ENCODE measurements at regions not wholly inside any gene's neighbourhood (a gene's known extent, or its start where the extent isn't known, plus 50 kb on each side); places are given as distances from the start of the nearest gene placed in this dataset.

DNA sequence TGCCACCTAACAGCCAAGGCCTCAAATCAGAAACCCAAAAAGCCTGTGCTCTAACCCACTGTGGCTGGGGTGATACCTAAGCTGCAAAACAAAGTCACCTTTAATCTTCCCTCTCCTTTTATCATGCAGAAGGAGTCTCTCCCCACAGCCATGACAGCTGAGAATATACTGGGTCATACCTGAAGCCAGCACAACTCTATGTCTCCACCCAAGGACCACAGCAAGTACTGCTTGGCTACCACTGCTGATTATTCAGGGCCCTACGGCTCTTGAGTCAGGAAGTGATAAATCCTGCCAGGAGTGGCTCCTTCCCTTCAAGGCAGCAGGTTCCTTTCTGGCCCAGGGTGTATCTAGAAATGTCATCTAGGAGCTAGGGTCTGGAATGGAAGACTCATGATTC lies 151.5 kb upstream of the TOM1L1 start:
- H3K4me3 ChIP-seq (replicated peaks in 1 of 2; ENCODE audit: low read depth in 2 of 2, low read length in 2 of 2) = no peak overlapping the region
- TF ChIP-seq, protein P1, sequence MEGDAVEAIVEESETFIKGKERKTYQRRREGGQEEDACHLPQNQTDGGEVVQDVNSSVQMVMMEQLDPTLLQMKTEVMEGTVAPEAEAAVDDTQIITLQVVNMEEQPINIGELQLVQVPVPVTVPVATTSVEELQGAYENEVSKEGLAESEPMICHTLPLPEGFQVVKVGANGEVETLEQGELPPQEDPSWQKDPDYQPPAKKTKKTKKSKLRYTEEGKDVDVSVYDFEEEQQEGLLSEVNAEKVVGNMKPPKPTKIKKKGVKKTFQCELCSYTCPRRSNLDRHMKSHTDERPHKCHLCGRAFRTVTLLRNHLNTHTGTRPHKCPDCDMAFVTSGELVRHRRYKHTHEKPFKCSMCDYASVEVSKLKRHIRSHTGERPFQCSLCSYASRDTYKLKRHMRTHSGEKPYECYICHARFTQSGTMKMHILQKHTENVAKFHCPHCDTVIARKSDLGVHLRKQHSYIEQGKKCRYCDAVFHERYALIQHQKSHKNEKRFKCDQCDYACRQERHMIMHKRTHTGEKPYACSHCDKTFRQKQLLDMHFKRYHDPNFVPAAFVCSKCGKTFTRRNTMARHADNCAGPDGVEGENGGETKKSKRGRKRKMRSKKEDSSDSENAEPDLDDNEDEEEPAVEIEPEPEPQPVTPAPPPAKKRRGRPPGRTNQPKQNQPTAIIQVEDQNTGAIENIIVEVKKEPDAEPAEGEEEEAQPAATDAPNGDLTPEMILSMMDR (IDR thresholded peaks at IDR 0.05; ENCODE audit: low read depth, low read length) = no peak
- DNase-seq (ENCODE audit: low read depth in 2 of 2) = no peak

DNA sequence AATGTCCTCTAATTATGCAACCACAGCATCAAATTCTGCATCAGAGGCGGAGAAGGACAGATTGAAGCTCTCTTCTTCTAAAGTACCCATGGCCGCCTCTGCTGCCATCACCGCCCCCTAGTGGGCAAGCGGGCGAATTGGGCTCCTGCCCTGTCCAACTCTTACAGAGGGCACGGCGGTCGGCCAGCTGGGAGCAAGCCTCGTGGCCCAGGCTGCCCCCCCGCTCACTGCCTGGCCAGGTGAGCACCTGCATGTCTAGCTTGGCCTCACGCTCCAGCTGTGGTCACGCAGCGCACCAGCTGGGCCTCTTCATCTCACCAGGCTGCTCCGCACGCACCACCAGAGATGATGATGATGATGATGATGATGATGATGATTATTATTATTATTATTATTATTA lies 146.1 kb upstream of the TOM1L1 start:
- no peak for DNase-seq (ENCODE audit: low read depth in 2 of 2)
- no peak overlapping the region for H3K4me3 ChIP-seq (replicated peaks in 1 of 2; ENCODE audit: low read depth in 2 of 2, low read length in 2 of 2)
- TF ChIP-seq, protein P1 (IDR thresholded peaks at IDR 0.05; ENCODE audit: low read depth, low read length) = no peak

DNA sequence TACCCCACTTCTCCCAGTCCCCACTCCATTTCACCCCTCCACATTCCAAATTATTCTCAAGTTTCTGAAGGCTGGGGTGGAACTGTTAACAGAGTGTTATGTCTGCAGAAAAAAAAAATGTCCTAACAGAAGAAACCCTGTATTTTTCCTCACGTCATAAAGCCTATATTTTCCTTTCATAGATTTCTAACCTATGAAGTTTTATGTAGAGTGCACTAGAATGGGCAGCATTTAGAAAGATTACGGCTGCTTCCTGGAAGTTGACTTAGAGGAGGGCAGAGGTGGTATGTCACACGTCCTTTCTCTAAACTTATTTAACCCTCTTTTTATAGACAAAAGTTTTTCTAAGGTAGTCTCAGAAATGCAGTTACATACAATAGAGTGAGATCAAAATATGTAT lies 139.8 kb upstream of the TOM1L1 start:
- no peak overlapping the region for H3K4me3 ChIP-seq (replicated peaks in 1 of 2; ENCODE audit: low read depth in 2 of 2, low read length in 2 of 2)
- no peak for DNase-seq (ENCODE audit: low read depth in 2 of 2)
- TF ChIP-seq, protein P1 (IDR thresholded peaks at IDR 0.05; ENCODE audit: low read depth, low read length) = no peak

DNA sequence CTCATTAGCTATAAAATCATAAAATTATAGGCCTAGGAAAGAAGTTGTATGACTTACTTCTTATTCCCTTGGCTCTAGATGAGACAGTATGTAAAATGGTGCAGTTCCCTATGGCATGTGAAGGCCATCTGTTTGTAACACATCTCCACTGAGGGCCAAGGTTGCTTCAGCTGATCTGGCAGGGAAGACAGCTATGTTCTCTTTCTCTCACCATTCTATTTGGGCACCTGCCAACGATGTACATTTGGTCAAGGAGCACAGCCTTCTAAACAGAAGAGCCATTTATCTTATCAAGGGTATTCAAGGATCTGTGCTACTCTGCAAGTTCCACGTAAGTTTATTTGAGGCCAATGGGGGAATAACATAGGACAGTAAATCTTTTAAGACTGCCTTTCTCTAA lies 129.8 kb upstream of the TOM1L1 start:
- no peak overlapping the region for H3K4me3 ChIP-seq (replicated peaks in 1 of 2; ENCODE audit: low read depth in 2 of 2, low read length in 2 of 2)
- no peak for DNase-seq (ENCODE audit: low read depth in 2 of 2)
- TF ChIP-seq, protein P1 (IDR thresholded peaks at IDR 0.05; ENCODE audit: low read depth, low read length) = no peak

DNA sequence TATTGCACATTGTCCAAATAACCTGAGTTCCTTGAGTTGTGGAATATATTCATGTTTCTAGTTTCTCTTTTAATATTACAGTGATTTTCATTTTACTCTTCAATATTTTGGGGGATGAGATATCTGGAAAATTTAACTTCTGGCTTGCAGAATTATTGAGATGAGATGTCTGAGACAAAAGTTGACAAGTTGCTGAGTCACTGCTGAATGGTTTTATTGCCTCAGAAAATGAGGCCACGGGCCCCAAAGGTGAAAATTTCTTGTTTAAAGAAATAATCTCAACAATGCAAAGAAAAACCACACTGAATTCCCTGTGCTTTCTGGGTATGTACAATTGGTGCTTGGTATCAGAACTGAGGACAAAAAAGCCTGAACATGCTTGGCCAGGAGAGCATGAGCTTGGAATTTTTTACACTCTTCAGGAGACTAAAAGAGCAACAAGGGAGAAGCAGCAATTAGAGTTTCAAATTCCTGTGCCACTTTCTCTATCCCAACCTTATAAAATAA lies 129.2 kb upstream of the TOM1L1 start:
- no peak overlapping the region for H3K4me3 ChIP-seq (replicated peaks in 1 of 2; ENCODE audit: low read depth in 2 of 2, low read length in 2 of 2)
- TF ChIP-seq, protein P1 (IDR thresholded peaks at IDR 0.05; ENCODE audit: low read depth, low read length) = no peak
- DNase-seq (ENCODE audit: low read depth in 2 of 2) = no peak

DNA sequence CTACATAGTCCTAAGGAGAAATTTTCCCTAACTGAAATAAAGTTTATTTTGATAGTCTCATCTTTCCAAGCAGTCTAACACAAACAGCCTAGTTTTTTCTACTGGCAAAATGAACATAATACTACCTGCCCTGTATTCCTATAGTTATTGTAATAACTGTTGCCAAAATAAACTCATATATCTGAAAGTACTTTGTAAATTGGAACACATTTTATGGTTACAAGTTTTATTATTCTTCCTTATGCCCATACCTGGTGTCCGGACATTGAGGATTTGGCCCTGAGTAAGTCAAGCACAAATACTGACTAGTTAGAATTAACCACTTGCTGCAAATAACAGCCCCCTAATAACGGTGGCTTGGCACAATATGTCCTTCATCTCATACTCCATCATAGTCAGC lies 120.4 kb upstream of the TOM1L1 start:
- H3K4me3 ChIP-seq (replicated peaks in 1 of 2; ENCODE audit: low read depth in 2 of 2, low read length in 2 of 2) = no peak overlapping the region
- DNase-seq (ENCODE audit: low read depth in 2 of 2) = no peak
- TF ChIP-seq, protein P1 (IDR thresholded peaks at IDR 0.05; ENCODE audit: low read depth, low read length) = no peak

DNA sequence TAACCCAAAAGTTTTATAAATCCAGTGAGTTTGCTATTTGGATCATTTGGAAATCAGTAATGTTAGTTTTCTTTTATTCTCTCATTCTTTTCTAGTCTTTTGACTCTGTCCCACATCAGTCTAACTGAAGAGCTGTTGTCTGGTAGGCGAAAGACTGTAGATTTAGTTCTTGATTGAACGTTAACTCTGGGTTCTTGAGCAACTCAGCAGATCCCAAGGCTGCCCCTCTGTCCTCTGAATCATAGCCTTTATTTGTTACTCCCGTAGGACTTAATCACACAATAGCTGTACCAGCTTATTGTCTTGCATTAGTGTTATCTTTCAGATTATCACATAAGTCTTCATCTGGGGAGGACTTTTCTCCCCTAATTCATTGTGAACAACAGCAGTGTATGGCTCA lies 119.3 kb upstream of the TOM1L1 start:
- no peak overlapping the region for H3K4me3 ChIP-seq (replicated peaks in 1 of 2; ENCODE audit: low read depth in 2 of 2, low read length in 2 of 2)
- TF ChIP-seq, protein P1 (IDR thresholded peaks at IDR 0.05; ENCODE audit: low read depth, low read length) = no peak
- DNase-seq (ENCODE audit: low read depth in 2 of 2) = no peak
